Dermis blood vessel endothelial cell (primary cell): ENCODE measurements at regions not wholly inside any gene's neighbourhood (a gene's known extent, or its start where the extent isn't known, plus 50 kb on each side); places are given as distances from the start of the nearest gene placed in this dataset.
"Not testable (repeated sequence)": the region's sequence is repeated elsewhere in the genome, so short reads cannot be mapped to it uniquely, and the experiment has no call there.

Experiments
- DNase-seq: peaks from one replicate; pipeline ENCODE4 v3.0.0; 2010

- no peak for DNase-seq
Observed at GRCh38 chr22:33221568-33221967, 163.4 kb upstream of the SYN3 start.

- DNase-seq = no peak
Observed at GRCh38 chr22:33220476-33221080, 162.4 kb upstream of the SYN3 start.

GRCh38 chr22:33219648-33220384 lies 161.6 kb upstream of the SYN3 start:
- no peak for DNase-seq

GRCh38 chr22:33213383-33214075 lies 155.3 kb upstream of the SYN3 start:
- no peak for DNase-seq

GRCh38 chr22:33209930-33210784 lies 152.0 kb upstream of the SYN3 start:
- peak; percentile 33 for DNase-seq

- no peak for DNase-seq
Observed at GRCh38 chr22:33204408-33204807, 146.2 kb upstream of the SYN3 start.

GRCh38 chr22:33202455-33202854 lies 144.3 kb upstream of the SYN3 start:
- DNase-seq = no peak

- no peak for DNase-seq
Observed at GRCh38 chr22:33194529-33195077, 136.4 kb upstream of the SYN3 start.

- DNase-seq = no peak
Observed at GRCh38 chr22:33192156-33192555, 134.0 kb upstream of the SYN3 start.

- DNase-seq = peak; percentile 4
Observed at GRCh38 chr22:33188326-33188725, 130.1 kb upstream of the SYN3 start.

GRCh38 chr22:33186816-33187215 lies 128.6 kb upstream of the SYN3 start:
- no peak for DNase-seq

- DNase-seq = no peak
Observed at GRCh38 chr22:33180356-33180755, 122.2 kb upstream of the SYN3 start.

- no peak for DNase-seq
Observed at GRCh38 chr22:33167998-33168790, 110.0 kb upstream of the SYN3 start.

- no peak for DNase-seq
Observed at GRCh38 chr22:33166206-33166605, 108.0 kb upstream of the SYN3 start.

- no peak for DNase-seq
Observed at GRCh38 chr22:33163815-33164214, 105.6 kb upstream of the SYN3 start.

- DNase-seq = no peak
Observed at GRCh38 chr22:33162196-33162595, 104.0 kb upstream of the SYN3 start.

- no peak for DNase-seq
Observed at GRCh38 chr22:33160525-33160924, 102.3 kb upstream of the SYN3 start.

- DNase-seq = not testable (repeated sequence)
Observed at GRCh38 chr22:33154967-33155366, 96.8 kb upstream of the SYN3 start.

- no peak for DNase-seq
Observed at GRCh38 chr22:33149611-33150010, 91.4 kb upstream of the SYN3 start.

GRCh38 chr22:33144721-33145120 lies 86.5 kb upstream of the SYN3 start:
- DNase-seq = no peak

- DNase-seq = no peak
Observed at GRCh38 chr22:33142282-33143055, 84.3 kb upstream of the SYN3 start.
